ENCODE measurements at regions not wholly inside any gene's neighbourhood (a gene's known extent, or its start where the extent isn't known, plus 50 kb on each side); places are given as distances from the start of the nearest gene placed in this dataset.
"Not testable (repeated sequence)": the region's sequence is repeated elsewhere in the genome, so short reads cannot be mapped to it uniquely, and the experiment has no call there.

DNA sequence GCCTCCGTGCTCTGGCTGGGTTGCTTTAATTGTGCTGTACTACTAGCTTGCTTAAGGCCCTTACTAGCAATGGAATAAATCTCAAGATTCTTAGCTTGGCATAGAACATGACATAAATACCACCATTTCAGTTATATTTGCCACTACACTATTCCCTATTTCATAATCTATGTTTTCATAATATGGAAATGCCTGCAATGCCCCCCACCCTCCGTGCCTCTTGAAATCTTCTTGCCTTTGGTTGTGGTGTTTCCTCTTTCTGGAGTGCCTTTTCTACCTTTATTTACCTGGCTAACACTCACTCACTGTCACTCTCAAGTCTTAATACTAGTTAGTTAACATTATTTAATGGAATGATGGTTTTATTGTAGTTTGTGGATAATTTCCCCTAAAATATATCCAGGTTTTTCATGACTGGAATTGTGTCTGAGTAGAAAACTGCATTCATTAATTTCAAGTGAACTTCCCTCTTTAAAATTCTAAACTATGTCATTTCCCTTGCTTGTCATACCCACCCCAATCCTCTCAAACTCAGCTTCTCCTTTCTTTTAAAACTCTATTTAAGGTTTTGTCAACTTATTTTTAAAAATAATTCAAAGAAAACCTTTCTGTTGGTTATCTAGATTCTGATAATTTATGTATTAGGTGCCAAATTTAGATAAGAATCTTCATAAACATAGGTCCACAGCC is 521.7 kb upstream of the DAB2 start:
- no peak for DNase-seq

DNA sequence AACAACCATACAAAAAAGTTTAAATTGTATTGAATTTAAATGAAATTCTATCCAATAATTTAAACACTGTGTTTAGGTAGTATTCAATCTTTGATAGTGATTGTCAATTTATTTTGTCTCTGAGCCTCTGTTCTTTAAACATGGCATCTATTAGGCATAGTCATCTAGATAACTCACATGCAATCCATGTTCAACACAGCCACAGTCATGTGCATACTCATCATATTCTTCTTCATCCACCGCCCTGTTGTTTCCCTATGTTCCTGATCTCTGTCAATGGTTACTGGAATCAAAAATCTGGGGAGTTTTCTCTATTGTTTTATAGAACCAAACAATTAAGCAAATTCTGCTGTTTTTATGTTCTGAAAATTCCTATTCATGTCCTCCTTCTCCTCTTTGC is 521.1 kb upstream of the DAB2 start:
- no peak for DNase-seq

DNA sequence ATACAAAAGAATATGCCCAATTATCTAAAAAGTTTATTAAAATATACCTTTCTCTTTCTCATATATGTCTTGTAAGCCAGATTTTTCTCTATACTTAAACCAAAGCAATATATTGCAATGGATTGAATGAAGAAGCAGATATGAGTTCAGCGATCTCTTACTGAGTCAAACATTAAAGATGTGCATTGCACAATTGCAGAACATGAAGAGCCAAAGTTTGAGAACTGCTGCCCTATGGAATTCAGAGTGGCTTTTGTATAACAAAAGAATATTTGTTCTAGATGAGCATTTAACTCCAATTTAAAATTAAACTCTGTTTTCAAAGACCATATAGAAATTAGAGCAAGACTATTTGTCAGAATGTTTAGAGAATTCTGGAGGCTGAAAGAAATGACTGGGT is 519.0 kb upstream of the DAB2 start:
- no peak for DNase-seq

DNA sequence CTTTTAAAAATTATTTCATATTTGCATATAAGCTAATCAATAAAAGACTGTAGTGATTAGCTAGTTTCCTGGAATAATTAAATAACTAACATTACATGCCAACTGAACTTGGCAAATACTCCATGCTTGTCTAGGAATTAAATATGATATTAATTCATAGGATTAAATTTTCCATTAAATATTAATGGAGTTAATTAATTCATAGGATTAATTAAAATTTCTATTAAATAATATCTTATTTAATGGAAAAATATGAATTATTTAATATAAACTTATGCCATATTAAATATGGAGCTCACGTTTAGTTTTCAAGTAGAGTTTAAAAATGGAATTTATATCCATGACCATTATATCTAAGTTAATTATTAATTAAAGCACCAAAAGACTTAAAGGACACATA is 517.8 kb upstream of the DAB2 start:
- DNase-seq, result no peak

DNA sequence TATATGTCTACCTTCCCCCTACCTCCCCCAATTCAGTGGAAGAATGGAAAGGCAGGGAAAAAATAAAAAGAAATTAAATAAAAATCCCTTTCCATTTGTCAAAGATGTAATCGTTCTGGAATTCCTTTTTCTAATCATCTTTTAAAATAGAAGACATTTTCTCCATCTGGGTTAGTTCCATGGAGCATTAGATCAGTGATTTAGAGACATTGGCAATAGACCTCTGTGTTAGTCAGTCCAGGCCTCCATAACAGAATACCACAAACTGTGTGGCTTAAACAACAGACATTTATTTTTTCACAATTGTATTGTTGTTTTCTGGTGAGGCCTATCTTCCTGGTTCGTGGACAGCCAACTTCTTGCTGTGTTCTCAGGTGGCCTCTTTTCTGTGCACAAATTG is 516.6 kb upstream of the DAB2 start:
- DNase-seq, result no peak

DNA sequence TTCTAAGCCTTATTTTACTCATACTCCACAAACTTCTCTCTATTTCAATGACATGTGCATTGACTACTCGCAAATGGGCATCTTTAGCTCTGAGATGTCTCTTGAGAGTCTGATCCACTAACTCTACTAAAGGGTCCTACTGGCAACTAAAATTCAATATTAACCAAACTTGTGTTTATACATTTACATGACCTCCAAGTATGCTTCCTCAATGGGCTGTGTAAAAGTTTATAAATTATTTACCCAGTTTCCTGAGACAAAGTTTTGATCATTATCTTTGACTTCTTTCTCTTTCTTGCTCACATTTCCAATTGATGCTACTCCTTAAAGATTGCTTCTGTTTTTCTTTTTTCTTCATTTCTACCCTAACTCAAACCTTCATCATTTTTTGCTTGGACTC is 510.1 kb upstream of the DAB2 start:
- DNase-seq, result no peak

DNA sequence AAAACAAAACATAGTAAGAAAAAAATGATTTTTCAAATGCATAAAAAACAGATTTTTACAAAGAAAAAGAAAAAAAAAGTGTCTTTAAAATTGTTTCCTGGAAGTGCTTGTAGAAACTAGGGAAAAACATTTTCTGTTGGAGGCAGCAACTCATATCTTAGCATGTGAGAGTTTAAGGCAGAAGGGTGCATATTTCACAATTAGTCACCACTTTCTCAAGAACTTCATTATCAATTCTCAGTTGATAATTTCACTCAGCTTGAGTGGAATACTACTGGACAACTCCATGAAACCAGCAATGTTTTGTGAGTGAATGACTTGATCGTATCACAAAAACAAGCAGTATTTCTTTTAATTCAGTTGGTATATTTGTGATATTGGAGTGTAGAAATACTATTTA is 508.3 kb upstream of the DAB2 start:
- no peak for DNase-seq

DNA sequence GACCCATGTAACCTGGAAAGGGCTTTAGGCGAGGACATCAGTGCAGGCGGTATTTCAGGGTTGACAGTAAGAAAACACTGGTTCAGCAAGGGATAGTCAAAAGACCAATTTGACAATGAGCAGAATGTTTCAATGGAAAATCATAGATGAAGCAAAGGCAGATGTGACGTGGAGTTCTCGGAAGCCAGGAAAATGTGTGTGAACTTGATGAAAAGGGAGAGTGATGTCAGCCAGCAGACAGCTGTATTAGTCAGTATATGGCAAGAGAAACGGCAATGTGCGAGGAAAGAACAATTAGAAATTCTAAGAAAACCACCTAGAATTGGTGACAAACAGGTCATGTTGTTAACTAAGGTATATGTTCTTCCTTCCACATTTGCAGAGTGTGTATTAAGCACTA is 503.9 kb upstream of the DAB2 start:
- no peak for DNase-seq

DNA sequence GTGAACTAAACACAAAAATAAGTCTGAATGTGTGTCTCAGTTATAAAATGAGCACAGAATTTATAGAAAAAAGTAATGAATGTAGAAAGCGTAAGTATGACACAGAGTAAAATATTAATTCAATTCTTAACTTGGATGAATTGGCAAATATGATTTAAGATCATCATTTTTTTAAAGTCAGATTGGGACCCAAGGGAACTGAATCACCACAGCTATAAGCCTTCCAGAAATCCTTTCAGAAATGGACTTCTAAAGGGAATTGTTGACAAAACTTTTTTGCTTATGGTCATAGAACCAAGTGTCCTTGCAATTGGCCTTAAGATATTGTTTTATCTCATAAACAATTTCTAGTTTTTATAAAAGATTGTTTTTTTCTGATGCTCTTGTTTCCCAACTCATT is 495.1 kb upstream of the DAB2 start:
- no peak for DNase-seq

DNA sequence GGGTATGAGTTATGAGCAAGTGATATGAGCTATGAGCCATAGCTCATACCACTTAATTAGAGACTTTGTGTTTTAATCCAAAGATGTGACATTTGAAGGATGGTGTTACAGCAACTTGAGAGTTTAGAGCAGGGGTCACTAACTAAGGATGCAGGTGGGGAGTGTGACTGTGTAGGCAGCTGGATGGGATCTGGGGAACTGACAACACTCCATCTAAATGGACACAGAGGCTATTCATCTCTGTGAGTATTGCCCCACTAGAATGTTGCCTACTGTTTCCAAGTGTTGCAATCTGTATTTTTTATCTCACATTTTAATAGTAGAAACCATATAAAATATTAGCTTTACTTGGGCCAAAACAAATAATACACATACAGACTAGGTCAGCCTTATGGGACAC is 488.1 kb upstream of the DAB2 start:
- no peak for DNase-seq

DNA sequence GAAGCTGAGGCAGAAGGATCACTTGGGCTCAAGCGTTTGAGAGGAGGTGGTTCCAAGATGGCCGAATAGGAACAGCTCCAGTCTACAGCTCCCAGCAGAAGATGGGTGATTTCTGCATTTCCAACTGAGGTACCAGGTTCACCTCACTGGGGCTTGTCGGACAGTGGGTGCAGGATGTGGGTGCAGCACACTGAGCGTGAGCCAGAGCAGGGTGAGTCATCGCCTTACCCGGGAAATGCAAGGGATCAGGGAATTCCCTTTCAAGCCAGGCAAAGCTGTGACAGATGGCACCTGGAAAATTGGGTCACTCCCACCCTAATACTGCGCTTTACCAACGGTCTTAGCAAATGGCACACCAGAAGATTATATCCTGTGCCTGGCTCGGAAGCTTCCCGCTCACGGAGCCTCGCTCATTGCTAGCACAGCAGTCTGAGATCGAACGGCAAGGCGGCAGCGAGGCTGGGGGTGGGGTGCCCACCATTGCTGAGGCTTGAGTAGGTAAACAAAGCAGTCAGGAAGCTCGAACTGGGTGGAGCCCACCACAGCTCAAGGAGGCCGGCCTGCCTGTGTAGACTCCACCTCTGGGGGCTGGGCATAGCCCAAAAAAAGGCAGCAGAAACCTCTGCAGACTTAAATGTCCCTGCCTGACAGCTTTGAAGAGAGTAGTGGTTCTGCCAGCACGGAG is 482.6 kb upstream of the DAB2 start:
- not testable (repeated sequence) for DNase-seq

DNA sequence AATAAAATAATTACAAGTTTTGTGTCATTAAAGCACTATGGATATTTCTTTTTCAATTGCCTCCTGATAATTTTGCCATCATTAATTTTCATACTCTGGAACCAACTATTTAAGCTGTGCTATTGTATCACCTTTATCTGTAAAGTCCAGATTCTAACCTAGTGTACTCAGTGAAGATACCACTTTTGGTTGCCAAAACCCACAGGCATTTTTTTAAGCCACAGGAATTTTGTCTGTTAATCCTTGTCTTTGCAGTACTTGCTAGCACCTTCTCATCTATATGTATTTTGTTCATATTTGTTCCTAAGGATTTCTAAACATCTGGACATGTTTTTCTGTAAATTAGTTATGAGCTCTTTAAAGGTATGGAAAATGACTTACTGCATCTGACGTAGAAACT is 481.4 kb upstream of the DAB2 start:
- DNase-seq, result no peak

DNA sequence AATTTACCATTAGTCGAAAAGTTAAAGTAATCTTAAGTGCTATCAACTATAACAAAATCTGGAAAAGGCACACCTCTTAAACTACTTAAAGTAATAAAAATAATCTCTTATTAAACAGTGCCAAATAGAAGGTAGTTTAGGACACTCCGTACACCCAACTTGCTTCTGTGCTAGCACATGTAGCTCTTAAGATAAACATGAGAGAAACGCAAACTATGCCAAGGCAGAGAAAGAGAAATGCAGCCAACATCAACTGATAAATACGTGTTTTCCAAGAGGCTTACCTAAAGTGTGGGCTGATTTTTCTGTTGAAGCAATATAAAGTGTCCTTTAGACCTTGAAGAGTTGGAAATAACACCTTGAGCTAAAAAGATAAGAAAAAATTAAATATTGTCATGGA is 480.6 kb upstream of the DAB2 start:
- no peak for DNase-seq

DNA sequence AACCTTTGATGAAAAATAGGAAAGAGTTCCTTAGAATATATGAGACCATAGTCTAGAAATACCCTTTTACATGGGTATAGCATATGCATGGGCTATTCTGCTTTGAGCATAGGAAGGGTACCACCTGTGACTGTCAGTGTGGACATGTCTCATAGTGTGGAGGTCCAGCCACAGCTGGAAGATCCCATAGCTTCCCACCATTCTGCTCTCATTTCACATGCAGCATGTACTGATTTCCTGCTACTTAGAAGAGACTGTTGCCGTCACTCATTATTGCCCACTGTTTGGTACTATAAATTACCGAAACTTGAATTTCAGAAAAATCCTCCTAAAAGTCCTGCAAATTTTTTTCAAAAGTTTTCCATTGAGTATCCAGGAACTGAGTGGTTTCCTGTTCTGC is 477.8 kb upstream of the DAB2 start:
- DNase-seq, result no peak

DNA sequence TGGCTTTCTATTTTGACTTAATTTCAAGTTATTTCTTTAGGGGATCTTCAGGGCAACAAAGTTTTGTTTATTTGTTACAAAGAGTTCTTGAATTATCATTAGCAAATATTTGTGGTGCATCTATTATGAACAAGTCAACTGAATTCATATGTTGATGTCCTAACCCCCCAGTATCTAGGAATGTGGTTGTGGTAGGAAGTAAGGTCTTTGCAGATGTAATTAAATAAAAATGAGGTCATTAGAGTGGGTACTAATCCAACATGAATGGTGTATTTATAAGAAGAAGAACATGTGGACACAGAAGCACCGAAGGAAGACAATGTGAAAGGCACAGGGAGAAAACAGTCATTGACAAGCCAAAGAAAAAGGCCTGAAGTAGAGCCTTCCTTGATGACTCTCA is 474.0 kb upstream of the DAB2 start:
- no peak for DNase-seq

DNA sequence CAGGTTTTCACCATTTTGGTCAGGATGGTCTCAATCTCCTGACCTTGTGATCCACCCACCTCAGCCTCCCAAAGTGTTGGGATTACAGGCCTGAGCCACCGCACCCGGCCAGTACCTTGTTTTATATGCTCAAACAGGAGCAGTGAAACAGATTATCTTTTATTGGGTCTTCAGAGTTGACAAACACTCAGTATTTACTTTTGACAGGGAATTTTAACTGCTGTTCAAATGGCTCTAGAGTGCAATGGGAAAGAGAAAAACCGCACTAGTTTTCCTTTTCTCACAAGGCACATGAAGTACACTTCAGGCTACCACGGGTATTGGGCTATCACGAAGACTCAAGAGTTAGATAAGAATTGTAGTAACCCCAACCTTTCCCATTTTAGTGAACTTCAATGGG is 471.9 kb upstream of the DAB2 start:
- DNase-seq, result no peak

DNA sequence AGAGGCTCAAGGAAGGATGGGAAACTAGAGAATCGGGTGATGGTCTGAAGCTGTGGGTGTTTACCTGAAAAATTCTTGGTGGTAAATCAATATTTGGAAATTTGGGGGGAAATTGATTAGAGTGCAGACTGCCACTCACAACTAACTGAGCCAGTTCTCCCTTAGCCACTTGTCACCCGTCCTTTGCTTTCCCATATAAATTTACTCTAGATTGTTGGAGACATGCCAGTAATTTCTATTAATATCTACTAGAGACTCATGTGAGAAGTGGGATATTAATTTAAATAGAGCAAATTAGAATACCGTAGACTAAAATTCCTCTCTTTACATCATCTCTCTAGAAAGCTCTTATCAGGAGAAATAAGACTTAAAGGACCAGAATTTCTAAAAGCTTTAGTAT is 471.3 kb upstream of the DAB2 start:
- no peak for DNase-seq

DNA sequence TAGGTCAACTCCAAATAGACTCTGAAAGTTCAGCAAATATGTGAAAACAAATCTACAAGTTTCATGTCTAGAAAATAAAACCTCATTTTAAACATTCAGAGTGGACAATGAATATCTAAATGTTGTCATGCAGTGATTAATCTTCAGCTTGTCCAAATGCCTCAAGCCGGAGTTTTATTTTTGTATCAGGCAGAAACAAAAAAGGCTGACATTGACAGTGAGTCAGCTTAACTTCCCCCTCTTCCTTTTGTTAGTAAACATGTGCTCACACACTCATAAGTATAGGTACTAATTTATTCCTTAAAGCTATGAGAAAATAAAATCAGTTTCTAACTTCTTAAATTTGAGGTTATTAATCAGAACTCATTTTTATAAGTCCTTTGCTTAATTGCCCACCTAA is 467.9 kb upstream of the DAB2 start:
- DNase-seq, result no peak

DNA sequence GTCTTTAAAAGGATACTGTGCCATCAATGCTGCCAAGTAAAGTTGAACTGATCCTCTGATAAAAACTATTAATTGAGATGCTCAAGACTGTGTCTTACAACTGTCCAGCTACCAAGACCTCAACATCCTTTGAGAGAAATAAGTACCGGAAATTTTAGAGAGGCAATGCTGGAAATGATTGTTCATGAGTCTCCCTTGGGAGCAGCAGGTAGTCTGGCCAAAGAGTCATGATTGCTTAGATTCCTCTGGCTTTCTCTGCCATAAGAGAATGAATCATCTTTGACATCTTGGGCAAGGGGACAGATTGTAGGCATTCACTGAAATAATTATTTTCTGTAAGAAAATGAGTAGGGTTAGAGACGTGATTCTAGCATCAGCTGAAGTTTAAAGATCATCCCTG is 466.6 kb upstream of the DAB2 start:
- no peak for DNase-seq

DNA sequence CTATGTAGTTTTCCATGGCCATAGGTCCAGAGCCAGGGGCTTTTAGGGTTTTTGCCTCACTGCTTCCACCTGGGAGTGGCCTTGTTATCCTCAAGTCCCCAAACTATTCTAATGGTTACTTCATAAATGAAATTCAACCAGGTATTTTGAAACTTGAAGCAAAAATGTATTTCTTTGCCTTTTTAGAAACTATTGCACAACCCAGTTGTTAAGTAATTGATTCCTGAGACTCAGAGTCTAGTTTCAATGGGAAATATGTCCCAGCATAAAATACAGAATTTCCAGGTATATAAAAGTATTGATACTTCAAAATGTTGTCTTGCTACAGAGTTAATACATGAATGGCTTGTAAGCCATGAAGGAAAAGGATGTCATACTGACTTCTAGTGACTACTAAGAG is 456.2 kb upstream of the DAB2 start:
- no peak for DNase-seq

DNA sequence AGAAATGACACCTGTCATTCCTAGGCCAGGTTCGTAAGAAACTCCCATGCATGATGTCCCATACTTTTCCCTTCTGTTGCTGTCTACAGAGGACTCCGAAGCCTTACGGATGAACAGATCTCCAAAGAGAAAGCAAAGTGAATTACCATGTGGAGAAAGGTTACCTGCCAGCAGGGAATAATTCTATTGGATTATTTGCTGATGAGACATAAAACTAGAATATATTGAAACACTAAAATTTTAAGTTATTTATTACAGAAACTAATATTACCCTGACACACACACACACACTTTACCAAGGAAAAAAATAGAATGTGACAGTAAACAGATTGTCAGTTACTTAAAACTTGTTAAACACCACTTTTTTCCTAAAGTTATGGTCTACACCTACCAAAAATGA is 452.7 kb upstream of the DAB2 start:
- no peak for DNase-seq

DNA sequence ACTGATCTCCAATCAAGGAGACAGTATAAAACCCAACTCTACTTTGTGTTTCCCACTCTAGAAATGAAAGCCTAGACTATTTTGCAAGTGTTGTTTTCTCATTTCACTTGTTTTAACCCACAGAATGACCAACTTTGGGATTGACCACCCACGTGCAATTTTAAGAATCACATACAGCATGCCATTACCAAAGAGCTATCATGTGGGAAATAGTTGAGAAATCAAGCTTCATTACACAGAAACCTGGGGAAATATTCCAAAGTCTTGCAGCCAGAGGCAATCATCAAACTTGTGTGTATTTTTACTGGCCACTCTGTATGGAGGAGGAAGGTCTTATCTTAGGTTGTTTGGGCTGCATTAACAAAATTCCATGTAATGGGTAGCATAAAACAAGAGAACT is 451.4 kb upstream of the DAB2 start:
- DNase-seq, result no peak

DNA sequence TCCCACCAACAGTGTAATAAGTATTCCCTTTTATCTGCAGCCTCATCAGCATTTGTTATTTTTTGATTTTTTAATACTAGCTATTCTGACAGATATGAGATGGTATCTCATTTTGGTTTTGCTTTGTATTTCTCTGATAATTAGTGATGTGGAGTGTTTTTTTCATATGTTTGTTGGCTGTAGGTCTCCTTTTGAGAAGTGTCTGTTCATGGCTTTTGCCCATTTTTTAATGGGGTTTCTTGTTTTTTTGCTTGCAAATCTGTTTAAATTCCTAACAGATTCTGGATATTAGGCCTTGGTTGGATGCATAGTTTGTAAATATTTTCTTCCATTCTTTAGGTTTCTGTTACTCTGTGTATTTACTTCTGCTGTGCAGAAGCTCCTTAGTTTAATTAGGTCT is 445.4 kb upstream of the DAB2 start:
- no peak for DNase-seq

DNA sequence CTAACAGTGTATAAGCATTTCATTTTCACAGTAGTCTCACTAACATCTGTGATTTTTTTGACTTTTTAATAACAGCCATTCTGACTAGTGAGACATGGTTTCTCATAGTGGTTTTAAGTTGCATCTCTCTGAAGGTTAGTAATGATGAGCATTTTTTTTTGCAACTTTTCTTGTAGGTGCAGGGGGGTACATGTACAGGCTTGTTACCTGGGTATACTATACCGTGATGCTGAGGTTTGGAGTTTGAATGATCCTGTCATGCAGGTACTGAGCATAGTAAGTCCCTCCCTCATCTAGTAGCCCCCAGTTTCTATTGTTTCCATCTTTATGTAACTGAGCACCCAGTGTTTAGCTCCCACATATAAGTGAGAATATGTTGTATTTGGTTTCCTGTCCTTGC is 444.6 kb upstream of the DAB2 start:
- DNase-seq, result no peak

DNA sequence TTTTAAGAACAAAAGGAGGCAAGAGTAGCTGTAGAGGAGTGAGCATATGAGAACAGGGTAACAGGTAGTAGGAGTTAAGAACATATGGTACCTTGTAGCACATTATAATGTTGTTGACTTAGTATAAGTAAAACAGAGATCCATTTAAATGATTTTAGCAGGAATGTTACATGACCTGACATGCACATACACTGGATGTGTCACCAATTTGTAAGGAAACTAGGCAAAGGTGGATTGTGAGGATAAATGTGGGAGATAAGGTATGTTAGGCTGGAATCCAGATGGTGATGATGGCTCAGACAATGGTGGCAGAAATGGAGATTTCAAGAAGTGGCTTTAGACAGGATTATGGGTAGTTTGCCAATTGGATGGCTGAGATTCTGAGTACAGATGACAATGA is 443.1 kb upstream of the DAB2 start:
- DNase-seq, result no peak
